DND-41 (cell line): ENCODE measurements at regions not wholly inside any gene's neighbourhood (a gene's known extent, or its start where the extent isn't known, plus 50 kb on each side); places are given as distances from the start of the nearest gene placed in this dataset.

Experiments used
- ATAC-seq: fragments of 200-7000 bp; cut with Tn5 transposase; 3 replicates; pipeline ENCODE4 v1.9.1; 2021; ENCODE audit warnings: low read depth; ENCODE audit not compliant: insufficient read depth
- DNase-seq: peaks from one replicate; pipeline ENCODE4 v3.0.0-alpha.2; 2020
- H2AFZ ChIP-seq: 2 replicates; pipeline ENCODE4 v1.6.0; 2012; ENCODE audit warnings: low read depth, low read length
- H3K27ac ChIP-seq: 2 replicates; pipeline ENCODE4 v1.5.1; 2012; ENCODE audit warnings: low read length, inconsistent platforms
- H3K27me3 ChIP-seq: fragments of 200-600 bp; sonication (generic); 2 replicates; pipeline ENCODE4 v1.6.0; 2012; ENCODE audit warnings: low read length, mild to moderate bottlenecking, inconsistent platforms; ENCODE audit not compliant: insufficient read depth, poor library complexity
- H3K36me3 ChIP-seq: 2 replicates; pipeline ENCODE4 v1.5.1; 2012; ENCODE audit warnings: low read length, inconsistent platforms; ENCODE audit not compliant: insufficient read depth
- H3K4me1 ChIP-seq: 2 replicates; pipeline ENCODE4 v1.5.1; 2012; ENCODE audit warnings: mild to moderate bottlenecking, low read length; ENCODE audit not compliant: insufficient read depth
- H3K4me2 ChIP-seq: 2 replicates; pipeline ENCODE4 v1.6.0; 2012; ENCODE audit warnings: mild to moderate bottlenecking, moderate library complexity, low read length, inconsistent platforms; ENCODE audit not compliant: insufficient read depth
- H3K4me3 ChIP-seq, 2 experiments: fragments of 200-600 bp in 1 of 2; shearing (Covaris generic) in 1 of 2; 2 replicates each; pipeline ENCODE4 v1.5.1; 2012 to 2016; ENCODE audit warnings: inconsistent platforms in 2 of 2, low read length in 2 of 2, mild to moderate bottlenecking in 2 of 2, low read depth in 1 of 2, moderate library complexity in 1 of 2
- H3K79me2 ChIP-seq: 2 replicates; pipeline ENCODE4 v1.6.0; 2012; ENCODE audit warnings: low read length, inconsistent platforms; ENCODE audit not compliant: insufficient read depth
- H3K9ac ChIP-seq: 2 replicates; pipeline ENCODE4 v1.6.0; 2012; ENCODE audit warnings: low read depth, mild to moderate bottlenecking, inconsistent platforms, low read length, moderate library complexity
- H3K9me3 ChIP-seq: 2 replicates; pipeline ENCODE4 v1.5.1; 2012; ENCODE audit warnings: low read length, moderate library complexity, mild to moderate bottlenecking, inconsistent platforms; ENCODE audit not compliant: insufficient read depth, severe bottlenecking
- H4K20me1 ChIP-seq: 2 replicates; pipeline ENCODE4 v1.6.0; 2012; ENCODE audit warnings: low read length; ENCODE audit not compliant: insufficient read depth
- EZH2 ChIP-seq: IDR thresholded peaks from 3 replicates; pipeline ENCODE4 v1.6.1; 2012; ENCODE audit warnings: borderline replicate concordance, low read depth, mild to moderate bottlenecking, moderate library complexity, low read length, inconsistent platforms; ENCODE audit not compliant: severe bottlenecking
- TF ChIP-seq, protein P1 (sequence below): IDR thresholded peaks from 2 replicates; pipeline ENCODE4 v1.5.1; 2012; ENCODE audit warnings: borderline replicate concordance, low read length, moderate library complexity, mild to moderate bottlenecking; ENCODE audit not compliant: poor library complexity, severe bottlenecking; ENCODE audit errors: extremely low read depth

DNA sequence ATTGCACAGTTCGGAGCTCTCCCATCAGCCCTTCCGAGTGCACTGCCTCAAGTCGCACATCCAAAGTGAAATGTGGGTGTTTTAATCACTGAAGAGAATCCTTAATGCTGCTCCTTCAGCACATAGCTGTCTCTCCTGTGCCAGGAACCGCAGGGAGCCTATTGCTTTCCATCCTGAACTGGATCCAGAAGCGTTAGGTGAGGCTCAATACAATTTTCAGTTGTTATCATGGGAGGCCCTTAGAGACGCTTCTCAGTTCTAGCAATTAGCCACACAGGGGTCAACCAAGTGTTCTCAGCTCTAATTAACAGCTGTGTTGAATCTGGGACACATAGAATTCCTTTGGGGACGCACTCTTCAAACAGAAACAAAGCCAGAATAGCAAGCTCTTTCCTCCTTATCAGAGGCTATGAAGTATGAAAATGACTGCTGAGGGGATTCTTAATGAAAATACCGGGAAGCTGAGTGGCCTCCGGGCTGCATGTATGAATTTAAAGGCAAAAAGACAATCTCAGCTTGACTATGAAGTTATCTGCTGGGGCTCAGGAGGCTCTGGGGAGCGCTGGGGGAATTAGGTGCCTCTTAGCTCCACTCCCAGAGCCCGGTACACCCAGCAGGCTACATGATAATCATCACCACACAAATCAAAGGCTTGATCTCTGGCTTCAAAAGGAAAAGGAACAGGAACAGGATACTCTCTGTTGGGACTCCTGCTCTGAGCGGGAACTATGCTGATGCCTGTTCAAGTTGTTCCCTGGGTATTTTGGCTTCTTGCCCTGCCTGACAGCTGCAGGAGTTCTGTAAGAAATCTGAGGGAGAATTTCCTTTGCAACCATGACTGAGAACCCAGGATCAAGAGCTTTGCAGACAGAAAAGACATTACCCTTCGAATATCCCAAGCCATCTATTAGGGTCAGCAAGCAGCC is 55.4 kb upstream of the NCOA1 start:
- no peak overlapping the region for H3K4me3 ChIP-seq
- no peak overlapping the region for H2AFZ ChIP-seq
- ATAC-seq (no peak), DNase-seq (no peak)
- H3K27me3 ChIP-seq: no peaks in the 10 kb centered on the region
- no peak overlapping the region for H3K4me2 ChIP-seq
- no peaks in the 10 kb centered on the region for H3K9me3 ChIP-seq
- H3K79me2 ChIP-seq: no peaks in the 10 kb centered on the region
- H3K27ac ChIP-seq: no peak overlapping the region
- no peaks in the 10 kb centered on the region for H3K36me3 ChIP-seq
- no peaks in the 10 kb centered on the region for H4K20me1 ChIP-seq
- TF ChIP-seq, protein P1, sequence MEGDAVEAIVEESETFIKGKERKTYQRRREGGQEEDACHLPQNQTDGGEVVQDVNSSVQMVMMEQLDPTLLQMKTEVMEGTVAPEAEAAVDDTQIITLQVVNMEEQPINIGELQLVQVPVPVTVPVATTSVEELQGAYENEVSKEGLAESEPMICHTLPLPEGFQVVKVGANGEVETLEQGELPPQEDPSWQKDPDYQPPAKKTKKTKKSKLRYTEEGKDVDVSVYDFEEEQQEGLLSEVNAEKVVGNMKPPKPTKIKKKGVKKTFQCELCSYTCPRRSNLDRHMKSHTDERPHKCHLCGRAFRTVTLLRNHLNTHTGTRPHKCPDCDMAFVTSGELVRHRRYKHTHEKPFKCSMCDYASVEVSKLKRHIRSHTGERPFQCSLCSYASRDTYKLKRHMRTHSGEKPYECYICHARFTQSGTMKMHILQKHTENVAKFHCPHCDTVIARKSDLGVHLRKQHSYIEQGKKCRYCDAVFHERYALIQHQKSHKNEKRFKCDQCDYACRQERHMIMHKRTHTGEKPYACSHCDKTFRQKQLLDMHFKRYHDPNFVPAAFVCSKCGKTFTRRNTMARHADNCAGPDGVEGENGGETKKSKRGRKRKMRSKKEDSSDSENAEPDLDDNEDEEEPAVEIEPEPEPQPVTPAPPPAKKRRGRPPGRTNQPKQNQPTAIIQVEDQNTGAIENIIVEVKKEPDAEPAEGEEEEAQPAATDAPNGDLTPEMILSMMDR: no peak
- no peak for TF ChIP-seq EZH2
- H3K4me1 ChIP-seq: no peaks in the 10 kb centered on the region
- H3K9ac ChIP-seq: no peak overlapping the region

DNA sequence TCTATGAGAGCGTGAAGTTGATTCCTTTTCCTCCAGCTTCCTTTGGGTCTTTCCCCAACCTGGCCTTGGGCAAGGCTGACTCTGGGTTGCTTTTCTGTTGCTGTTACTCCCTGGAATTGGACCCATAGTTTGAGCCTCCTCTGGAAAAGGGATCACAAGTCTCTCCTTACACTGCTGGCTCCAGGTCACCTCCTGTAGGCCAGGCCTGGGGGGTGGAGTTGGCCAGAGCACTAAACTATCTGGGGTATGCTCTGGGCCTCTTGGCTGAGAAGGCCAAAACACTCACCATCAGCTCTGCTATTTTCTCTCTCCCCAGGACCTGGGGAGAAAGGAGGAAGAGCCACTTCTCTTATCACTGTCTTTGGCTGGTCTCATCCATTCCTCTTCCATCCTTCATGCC is 56.5 kb upstream of the NCOA1 start:
- Histone ChIP-seq H3K36me3 (no peaks in the 10 kb centered on the region), H3K4me3 (no peak overlapping the region), H3K9me3 (no peaks in the 10 kb centered on the region), H3K4me1 (no peaks in the 10 kb centered on the region), H2AFZ (no peak overlapping the region), H4K20me1 (no peaks in the 10 kb centered on the region), H3K27me3 (no peaks in the 10 kb centered on the region), H3K27ac (no peak overlapping the region), H3K79me2 (no peaks in the 10 kb centered on the region), H3K4me2 (no peak overlapping the region), H3K9ac (no peak overlapping the region)
- DNase-seq: no peak
- TF ChIP-seq, protein P1: no peak
- TF ChIP-seq EZH2: no peak
- no peak for ATAC-seq

DNA sequence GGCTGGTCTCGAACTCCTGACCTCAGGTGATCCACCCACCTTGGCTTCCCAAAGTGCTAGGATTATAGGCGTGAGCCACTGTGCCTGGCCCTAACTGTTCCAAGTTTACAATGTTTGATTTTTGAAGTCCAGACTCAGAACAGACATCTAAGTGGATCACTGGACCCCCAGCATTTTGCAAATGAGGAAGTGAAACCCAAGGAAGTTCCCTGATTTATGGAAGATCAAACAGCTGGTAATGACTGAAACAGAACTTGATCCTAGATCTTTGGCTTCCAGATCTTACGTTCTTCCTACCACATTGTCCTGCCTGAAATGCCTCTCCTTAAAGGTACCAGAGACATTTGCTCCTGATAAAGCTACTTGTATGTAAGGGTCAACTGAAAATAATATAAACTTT is 58.3 kb upstream of the NCOA1 start:
- Histone ChIP-seq H2AFZ (no peak overlapping the region), H4K20me1 (no peaks in the 10 kb centered on the region), H3K27me3 (no peaks in the 10 kb centered on the region), H3K9me3 (no peaks in the 10 kb centered on the region), H3K27ac (no peak overlapping the region), H3K36me3 (no peaks in the 10 kb centered on the region), H3K4me2 (no peak overlapping the region), H3K4me1 (no peaks in the 10 kb centered on the region), H3K4me3 (no peak overlapping the region), H3K9ac (no peak overlapping the region), H3K79me2 (no peaks in the 10 kb centered on the region)
- DNase-seq (no peak), ATAC-seq (no peak)
- TF ChIP-seq, protein P1: no peak
- TF ChIP-seq EZH2: no peak
